Sigmoid colon (tissue), 4 donors: ENCODE measurements at regions not wholly inside any gene's neighbourhood (a gene's known extent, or its start where the extent isn't known, plus 50 kb on each side); places are given as distances from the start of the nearest gene placed in this dataset.

Experiments
- CTCF ChIP-seq, 4 experiments: fragments of 450-650 bp in 3 of 4; fragments of 200-600 bp in 1 of 4; IDR thresholded peaks; one replicate each; pipeline ENCODE4 v1.5.1; 2016 to 2019; ENCODE audit warnings: antibody characterized with exemption in 4 of 4, mild to moderate bottlenecking in 3 of 4, moderate library complexity in 2 of 4
- POLR2AphosphoS5 ChIP-seq, 4 donors: sonication (generic); formaldehyde crosslinking; IDR thresholded peaks; one replicate each; pipeline ENCODE4 v1.6.1; 2017; ENCODE audit warnings: antibody characterized with exemption in 4 of 4

GRCh38 chr6:9168669-9169068, 733.3 kb upstream of the SLC35B3 start:
- TF ChIP-seq CTCF (IDR thresholded peaks at IDR 0.05) (no peak), POLR2AphosphoS5 (IDR thresholded peaks at IDR 0.05) (no peak)
